ENCODE measurements at regions not wholly inside any gene's neighbourhood (a gene's known extent, or its start where the extent isn't known, plus 50 kb on each side); places are given as distances from the start of the nearest gene placed in this dataset.
A peak's percentile ranks its signal among the peaks of the same experiment; 100 is the strongest.
"Not testable (repeated sequence)": the region's sequence is repeated elsewhere in the genome, so short reads cannot be mapped to it uniquely, and the experiment has no call there.

DNA sequence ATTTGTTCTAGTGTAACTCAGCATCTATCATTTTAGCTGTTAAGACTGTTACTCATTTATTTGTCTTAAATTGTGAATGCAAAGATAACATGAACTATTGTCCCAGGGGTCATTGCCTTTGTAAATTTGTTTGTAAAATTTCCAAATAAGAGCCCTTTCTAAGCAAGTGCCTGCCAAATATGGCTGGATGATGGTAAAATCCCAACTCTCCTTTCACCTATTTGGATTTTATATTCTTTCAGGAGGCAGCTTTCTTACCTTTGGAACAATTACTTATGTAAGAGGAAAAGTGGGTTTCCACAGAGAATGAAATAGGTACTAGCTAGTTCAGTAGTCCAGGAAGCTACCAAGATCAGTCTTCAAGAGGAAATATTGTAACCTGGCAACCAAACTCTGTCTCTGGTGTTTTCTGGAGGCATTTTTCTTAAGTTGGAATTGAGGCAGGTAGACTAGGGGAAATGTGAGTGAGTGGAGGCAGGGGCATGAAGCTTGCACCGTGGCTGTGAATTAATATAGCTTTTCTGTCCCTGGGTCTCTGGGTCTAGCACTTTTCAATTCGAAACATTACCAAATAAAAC lies 88.5 kb upstream of the XIST start:
- DNase-seq, result no peak

GRCh38 chrX:73937843-73938242 lies 85.3 kb upstream of the XIST start:
- DNase-seq, result not testable (repeated sequence)

GRCh38 chrX:73932522-73932921 lies 80.0 kb upstream of the XIST start:
- DNase-seq, result no peak

- no peak for DNase-seq
These were observed 77.8 kb upstream of the XIST start for GRCh38 chrX:73930300-73930699.

DNA sequence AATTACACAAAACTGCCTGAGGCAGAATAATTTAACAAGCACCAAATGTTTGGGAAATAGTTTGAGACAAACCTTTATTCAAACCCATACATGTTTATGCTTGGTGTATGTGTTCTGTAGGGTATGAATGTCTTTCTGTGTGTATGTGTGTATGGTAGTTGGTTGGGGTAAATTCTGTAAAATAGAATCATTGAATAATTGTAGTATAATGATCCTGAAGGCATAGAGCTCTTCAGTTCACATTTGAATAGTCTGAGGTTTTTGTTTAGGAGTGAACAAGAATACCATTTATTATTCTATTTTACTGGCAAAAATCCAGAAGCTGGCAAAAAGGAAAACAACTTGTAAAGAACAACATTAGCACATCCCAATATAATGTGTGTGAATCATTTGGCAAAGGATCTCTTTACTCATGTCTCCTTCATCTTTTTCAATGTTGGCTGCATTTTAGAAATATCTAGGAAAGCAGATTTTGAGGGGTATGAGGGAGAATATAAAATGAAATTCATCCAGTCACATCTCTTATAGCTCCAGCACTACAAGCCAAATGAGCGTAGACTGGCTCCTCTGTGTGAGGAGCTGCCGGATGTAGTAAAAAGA lies 70.4 kb upstream of the XIST start:
- no peak for DNase-seq

DNA sequence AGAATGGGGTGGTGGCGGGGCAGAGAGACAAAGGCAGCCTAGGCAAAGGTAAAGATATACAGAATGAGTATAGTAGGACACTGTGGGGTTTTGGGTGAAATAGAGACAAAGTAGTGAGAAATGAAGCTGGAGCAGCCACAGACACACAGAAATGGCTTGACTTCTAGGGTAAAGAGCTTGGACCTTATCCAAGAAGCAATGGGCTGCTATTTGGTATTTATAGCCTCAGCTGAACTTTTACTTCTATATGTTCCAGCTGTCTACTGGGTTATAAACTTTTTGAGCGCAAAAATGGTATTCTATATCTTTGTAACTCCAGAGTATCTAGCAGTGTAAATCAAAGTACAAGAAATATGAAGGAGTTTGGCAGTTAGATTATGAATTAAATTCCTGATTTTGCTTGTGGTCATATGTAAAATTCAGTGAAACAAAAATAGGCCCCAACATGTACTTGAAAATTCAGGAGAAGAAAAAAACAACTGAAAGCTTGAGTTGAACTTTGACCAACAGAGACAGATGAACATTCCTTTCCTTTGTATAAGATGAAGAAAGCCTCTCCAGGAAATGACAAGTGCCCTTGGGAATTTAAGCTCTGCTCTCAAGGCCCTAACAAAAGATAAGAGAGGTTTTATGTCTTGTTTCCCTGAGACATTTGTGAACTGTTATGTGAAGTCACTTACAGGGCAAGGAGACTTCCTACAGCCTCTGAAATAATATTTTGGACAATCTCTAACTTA lies 64.6 kb upstream of the XIST start:
- DNase-seq, result peak; percentile 12

GRCh38 chrX:73916489-73916888 lies 64.0 kb upstream of the XIST start:
- DNase-seq, result no peak

GRCh38 chrX:73914792-73915191 lies 62.3 kb upstream of the XIST start:
- DNase-seq, result not testable (repeated sequence)

- DNase-seq, result no peak
These were observed 61.1 kb upstream of the XIST start for GRCh38 chrX:73913580-73913979.

GRCh38 chrX:73911946-73912345 lies 59.4 kb upstream of the XIST start:
- DNase-seq, result not testable (repeated sequence)

- DNase-seq, result not testable (repeated sequence)
These were observed 53.3 kb upstream of the XIST start for GRCh38 chrX:73905749-73906374.

DNA sequence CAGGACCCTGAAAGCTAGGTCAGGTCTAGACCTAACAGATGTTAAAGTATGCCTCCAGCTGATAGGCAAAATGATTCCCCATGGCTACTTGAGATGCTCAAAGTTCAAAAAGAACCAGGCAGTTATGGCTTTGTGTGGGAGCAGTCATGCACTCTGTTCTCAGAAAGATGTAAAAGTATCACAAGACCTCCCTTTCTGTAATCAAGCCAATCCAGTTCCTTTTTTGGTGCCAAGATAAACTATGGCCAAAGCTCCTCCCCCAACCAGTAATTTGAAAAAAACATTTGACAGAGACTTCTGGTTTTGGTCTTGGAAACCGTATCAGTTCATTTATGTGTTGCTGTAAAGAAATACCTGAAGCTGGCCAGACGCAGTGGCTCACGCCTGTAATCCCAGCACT lies 51.4 kb upstream of the XIST start:
- DNase-seq, result no peak
